Esophagus mucosa (tissue), 1 donor: ENCODE measurements at regions not wholly inside any gene's neighbourhood (a gene's known extent, or its start where the extent isn't known, plus 50 kb on each side); places are given as distances from the start of the nearest gene placed in this dataset.

ENCODE experiments used
- ATAC-seq: fragments of 200-7000 bp; cut with Tn5 transposase; one replicate; pipeline ENCODE4 v1.9.1; 2020
- donor health status: DM: yes; HTN: yes; CAD: no.

DNA sequence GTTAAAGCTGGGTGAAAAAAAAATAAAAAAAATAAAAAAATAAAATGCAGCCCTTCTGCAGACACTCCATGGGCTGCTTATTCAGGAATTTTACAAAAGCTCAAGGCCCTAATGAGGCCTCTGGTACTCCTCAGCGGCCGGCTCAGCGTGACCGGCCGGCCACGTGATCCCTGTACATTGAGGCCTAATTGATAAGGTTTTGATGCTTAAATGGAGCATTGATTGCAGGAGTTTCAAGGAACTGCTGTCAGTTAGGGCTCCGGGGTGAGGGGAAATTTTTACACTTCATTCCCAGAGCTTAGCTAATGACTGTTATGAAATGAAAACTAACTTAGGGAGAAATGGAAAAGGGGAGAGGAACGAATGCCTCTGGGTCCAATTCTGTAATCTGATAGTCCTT, 368.8 kb upstream of the KIRREL3 start:
- no peak for ATAC-seq

DNA sequence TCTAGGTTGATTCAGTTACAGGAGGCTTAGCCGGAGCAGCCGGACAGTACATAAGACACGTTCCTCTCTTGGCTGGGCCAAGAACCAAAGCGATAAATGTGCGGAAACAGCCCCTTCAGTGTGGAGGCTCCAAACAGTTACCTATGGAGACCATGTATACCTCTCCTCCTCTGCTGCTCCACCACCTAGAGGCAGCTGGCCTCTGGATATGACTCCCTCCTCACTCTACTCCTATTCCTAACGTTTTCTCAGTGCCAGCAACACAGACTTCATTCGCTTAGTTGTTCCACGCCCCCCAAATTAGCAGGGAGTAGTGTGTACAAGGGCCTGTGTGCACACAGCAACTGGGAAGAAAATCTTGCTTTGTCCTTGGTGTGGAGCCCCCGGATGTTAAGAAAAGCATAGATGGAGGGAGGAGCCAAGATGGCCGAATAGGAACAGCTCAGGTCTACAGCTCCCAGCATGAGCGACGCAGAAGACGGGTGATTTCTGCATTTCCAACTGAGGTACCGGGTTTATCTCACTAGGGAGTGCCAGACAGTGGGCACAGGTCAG, 362.3 kb upstream of the KIRREL3 start:
- no peak for ATAC-seq

DNA sequence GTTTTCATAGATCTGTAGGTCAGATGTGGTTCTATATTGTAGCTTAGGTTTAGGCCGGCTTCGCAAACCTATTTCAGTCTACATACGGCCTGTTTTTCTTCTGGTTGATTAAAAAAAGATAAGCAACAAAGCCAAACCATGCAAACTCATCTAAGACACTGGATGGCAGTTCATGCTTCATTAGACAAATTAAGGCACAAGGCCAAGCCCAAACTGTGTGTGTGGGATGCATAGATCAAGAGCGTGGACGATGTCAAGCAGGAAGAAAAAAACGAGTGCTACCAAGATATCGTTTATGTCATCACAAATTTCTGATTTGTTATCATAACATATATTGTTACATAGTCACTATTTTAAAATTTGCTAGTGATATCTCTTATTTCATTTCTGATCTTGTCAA, 357.6 kb upstream of the KIRREL3 start:
- ATAC-seq: no peak

DNA sequence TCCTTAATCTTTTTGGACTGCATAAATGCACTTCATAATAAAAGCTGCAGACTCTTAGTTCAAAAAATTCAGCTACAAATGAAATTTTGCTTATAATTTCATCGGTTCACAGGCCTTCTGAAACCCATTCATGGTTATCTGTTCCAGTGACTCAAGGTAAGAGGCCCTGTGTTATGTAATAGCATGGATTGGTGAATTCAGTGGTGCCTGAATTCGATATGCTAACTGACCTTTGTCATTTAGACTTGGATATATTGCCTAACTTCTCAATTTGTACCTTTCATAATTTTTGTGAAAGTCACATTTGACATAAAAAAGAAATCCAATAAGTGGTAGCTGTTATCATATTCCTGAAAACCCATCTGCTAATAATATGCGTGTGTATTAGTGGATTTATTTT, 349.9 kb upstream of the KIRREL3 start:
- no peak for ATAC-seq

DNA sequence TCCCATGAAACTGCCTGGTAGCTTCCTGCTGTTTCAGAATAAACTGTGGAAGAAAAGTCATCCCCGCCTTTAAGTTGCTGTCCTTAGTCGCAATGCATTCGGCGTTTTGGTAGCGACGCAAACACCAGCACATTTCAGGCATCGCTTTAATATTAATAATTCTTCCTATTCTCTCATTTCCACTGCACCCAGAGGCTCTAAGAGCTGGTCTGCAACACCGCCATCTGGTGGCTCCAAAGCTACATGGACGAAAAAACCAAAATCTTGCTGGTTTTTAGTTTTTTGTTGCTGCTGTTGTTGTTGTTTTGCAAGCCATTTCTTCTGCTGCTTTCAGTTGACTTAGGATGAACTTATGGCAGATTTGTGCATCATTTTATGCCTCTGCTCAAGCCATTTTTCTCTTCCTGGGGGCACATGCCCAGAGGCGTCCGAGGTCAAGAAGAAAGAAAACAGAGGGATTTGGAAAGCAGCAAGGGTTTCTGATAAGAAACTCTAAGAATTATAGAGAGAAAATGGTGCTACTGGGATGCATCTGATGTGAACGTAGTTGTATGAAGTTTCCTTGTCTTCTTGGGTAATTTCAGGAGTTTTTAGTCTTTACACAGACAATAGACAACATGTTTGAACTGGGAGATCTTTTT, 345.4 kb upstream of the KIRREL3 start:
- no peak for ATAC-seq

DNA sequence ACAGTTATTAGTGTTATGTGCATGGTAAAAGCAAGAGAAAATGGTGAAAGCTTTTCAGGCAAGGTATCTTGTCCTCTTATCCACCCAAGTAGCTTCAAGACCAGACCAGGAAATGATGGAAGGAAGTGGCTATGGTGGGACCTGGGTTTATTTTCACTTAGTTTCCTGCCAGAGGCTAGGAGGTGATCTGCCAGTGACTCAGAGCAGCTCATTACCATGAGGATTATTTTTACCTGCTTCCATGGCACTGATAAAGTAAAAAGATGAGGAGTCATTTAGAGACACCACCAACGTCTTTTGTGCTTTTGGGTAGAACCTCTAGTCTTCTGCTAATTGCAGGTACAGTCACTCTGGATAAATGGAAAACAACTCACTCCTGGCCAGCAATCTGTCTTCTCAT, 339.9 kb upstream of the KIRREL3 start:
- no peak for ATAC-seq

DNA sequence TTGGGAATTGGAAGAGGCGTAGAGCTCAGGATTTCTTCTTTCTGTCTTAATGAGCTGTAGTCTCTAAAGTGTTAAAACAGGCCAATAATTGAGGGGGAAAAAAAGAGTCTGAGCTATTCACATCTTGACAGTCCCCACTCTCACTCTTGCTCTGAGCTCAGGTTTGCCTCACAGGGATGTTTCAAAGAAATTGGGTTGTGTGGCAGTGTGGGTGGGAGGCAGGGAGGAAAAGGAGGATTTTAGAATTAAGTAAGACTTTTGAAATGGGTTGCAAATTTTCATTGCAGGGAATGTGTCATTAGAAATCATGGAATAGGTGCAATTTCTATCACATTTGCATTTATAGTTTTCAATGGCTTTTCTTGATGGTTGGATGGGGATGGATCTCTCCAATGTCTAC, 338.8 kb upstream of the KIRREL3 start:
- no peak for ATAC-seq

DNA sequence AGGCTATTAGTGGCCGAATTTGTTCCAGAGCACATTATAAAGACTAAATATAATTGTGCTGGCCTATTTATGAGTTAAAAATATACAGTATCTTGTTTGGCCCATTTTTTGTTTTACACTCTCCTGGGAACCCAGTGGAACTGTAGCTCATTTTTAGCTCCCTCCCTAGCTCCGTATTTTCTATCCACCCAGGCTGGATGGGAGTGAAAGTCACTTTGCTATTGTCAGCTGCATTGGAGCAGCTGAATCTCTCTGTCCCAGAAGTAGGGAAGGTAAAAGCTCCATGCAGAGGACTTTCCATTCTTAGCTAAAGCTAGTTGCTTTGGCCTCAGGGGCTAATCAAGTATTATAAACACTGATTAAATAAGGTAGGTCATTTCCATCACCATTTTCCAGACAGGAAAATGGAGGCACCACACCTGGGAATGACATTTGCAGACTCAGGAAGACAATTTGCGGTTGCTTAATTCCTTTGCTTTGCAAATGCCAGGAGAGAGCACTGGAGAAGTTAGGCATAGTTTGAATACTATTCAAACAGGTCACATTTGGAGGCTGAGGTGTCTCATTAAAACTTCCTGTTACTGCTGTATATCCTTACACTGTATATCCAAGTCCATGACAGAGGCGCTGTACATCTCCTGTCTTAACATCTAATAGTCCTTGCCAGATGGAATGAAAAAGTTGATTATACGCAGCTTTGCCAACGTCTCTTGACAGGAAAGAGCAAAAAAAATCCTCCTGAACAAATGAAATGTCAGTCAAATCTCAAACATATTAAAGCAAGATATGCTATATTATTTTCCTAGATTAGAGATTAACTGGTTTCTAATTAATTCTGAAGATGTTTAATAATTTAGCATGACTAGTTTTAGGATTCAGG, 338.1 kb upstream of the KIRREL3 start:
- no peak for ATAC-seq

DNA sequence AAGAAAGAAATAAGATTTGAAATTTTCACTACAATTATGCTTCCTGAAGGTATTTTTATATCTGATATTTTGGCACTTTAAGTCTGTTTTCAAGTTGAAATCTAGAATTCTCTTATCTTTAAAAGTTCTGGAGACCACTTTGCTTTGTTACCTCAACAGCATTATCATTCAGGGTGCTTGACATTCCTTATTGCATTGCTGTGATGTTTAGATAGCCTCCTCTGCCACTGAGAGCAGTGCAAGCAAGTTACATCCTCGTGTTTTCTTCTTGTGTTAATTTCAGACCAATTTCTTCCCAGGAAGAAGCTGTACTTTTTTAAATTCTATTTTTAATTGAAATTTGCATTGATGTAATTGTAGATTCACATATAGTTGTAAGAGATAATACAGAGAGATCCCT, 333.9 kb upstream of the KIRREL3 start:
- no peak for ATAC-seq

DNA sequence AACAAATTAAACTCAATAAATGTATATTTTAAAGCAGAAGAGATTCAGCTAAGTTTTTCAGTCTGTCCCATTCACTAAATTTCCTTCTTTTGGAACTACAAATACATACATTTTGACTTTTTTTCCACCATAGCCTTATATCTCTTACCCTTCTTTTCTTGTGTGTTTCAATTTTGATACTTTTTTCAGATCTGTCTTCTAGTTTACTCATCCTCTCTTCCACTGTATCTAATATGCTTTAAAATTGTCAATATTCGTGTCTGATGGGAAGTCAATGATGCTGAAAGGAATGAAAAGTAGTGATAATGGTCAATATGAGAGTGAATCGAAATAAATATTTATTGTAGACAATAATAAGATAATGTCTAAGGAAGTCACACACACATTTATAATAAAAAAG, 332.3 kb upstream of the KIRREL3 start:
- ATAC-seq: no peak

DNA sequence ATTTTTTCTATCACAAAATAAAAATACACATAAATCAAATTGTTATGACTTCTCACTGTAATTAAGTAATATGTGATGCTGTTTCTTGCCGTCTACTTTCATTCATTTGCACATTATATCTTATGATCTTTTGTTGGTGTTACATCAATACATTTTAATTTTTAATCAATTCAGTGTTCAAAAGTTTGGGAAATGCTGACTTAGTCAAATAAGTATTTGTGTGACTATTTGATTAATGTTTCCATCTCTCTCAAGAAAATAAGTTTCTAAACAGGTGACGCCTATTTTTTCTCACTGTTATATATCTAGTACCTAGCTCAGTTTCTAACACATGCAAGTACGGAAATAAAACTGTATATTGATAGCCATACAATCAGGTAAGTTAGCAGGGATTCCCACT, 329.5 kb upstream of the KIRREL3 start:
- ATAC-seq: no peak

DNA sequence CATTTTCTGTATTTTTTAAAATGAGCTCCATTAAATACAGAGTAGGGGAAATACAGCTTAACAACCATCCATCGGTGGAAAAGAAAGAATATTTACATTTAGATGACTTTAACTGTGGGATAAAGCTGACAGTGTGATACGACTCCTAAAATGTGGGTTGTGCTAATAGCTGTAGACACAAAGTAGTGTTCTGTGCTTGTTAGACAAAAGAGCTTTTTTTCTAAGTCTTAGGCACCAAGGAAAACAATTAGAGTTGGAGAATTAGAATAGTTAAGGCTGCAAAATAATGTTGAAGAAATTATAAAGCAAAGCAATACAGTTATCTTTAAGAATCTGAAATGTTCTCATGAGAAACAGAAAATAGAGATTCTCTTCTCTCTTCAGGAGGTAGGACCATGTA, 307.7 kb upstream of the KIRREL3 start:
- no peak for ATAC-seq

DNA sequence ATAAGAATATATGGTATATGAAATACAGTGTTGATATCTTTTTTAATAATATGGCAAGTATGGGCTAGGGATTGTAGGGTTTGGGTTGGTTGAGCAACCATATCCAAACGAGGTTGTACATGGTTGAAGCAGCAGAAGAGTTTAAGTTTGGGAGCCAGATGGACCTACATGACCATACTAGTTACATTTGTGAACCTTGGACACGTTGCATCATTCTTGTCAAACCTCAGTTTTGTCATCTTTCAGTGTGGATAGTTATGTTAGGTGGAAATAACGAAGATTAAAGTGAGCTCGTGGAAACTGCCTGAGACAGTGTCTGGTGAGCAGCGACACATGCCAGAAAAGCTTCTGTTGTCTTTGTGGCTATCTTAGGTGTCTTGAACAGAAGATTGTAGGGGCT, 307.1 kb upstream of the KIRREL3 start:
- ATAC-seq: no peak

DNA sequence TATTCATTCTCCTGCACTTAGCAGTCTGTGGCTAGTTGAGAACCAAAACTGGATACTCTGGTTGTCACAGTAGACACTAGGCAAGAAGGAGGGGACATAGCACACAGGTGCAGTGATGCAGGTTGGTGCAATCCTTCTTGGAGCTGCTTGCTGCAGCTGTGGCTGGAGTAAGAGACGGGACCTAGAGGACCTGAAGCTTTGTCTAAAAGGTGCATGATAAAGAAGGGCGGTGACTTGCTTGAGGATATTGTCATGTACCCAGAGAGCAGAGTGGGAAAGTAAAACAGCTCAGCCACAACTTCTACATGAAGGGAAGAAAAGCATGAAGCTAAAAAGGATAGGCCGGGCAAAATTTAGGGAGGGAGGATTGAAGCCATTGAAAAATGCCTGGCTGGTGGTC, 304.1 kb upstream of the KIRREL3 start:
- no peak for ATAC-seq

DNA sequence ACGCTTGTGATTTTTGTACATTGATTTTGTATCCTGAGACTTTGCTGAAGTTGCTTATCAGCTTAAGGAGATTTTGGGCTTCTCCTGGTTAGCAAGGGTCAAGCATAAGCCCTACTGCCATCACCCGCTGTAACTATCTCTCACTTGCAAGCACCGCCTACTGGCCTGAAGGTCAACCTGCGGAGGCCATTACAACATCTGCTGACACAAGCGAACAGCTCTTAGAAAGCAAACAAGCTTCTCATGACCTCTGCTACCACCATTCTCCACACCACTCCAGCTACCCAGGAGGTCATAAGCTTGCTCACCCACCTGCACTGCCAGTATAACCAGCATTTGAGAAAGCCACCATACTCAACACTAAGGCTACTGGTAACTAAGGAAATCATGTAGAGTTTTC, 288.4 kb upstream of the KIRREL3 start:
- no peak for ATAC-seq

DNA sequence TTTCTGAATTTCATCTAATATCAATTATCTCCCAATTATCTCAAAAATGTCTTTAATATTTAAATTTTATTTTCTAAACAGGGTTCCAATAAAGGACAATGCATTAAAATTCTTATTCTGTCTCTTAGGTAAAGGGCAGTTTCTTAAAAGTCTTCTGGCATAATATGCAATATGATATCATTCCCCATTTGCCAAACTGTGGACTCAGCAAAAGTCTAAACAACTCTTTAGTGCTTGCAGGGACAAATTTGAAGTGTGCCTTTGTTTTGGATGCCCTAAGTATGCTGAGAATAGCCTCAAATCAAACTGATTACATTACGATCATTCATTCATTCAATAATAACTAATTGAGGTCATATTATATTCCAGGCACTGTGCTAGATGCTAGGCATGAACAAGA, 281.0 kb upstream of the KIRREL3 start:
- ATAC-seq: no peak

DNA sequence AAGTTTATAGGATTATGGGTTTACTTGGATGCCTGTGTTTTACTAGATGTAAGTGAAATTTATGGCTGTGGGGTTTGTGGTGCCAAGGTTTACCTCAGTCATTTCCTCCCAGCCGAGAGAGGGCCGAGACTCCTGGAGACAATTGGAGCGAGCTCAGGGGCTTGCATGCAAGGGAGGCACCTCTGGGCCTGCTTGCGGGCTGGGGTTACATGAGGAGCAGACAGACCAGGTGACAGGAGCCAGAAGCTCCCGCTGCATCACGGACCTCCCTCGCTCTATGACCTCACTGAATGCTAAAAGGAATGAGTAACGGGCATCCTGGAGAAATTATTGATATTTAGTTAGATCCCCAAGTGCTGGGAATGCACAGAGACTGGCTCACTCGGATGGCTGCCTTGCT, 275.2 kb upstream of the KIRREL3 start:
- ATAC-seq: no peak

DNA sequence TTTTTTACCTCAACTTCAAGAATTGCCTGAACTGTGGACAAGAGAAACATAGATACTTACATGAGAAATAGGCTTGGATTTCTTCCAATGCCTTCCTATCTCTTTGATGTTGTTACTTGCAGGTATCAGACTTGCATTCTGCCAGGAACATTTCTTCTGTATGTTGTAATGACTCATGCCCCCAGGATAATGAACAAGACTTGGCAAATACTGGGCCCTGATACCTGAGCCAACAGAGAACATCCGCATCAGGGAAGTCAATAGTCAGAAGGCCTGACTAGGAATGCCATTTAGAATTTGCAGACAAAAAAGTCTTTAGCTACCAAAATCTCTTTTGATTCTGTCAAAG, 273.7 kb upstream of the KIRREL3 start:
- peak; percentile 84 for ATAC-seq

DNA sequence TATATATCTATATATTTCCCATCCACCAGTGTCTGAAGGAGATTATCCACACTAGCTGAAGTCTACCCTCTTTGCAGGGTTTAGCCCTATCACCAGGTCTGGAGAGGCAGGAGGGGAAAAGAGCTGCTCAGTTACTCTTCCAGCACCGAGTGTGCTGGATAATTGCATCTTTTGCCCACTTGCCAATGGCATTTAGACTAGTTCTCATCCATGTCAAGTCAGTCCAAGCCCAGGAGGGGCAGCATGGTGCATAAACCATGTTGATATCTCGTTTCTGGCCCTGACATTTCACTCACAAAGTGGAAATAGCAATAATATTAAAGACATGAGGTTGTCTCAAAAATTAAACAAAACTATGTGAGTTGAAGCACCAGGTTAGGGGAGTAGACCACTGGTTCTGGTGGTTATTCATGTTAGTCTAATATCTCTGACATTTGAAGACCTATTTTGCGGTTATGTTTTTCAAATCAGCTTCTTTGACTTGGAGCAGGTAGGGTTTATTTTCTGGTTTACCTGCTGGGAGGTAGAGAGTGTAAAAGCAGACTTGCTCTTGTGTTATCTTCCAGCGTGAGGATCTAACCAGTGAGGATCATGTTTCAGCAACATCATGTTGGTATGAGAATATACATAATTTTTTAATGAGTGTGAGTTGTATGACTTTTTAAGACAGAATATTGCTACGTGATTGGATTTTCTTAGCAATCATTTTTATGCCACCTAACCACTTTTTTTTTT, 273.2 kb upstream of the KIRREL3 start:
- ATAC-seq: peak; percentile 20

DNA sequence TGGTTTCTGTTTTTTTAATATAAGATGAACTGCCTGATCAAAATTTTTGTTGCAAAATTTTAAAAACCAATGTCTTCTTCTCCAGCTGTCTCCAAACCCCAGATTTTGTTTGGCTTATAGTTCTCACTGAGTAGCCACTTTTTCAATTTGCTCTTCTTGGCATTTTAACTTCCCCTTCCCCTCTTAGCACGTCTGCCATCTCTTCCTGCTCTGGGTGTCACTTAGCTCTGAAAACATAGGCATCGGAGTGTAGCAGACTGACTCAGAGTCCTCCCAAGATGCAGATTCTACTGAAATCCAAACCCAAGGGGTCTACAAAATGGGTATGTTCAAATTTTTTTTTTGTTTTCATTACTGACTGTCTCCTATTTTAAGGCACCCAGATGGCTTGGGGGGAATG, 270.3 kb upstream of the KIRREL3 start:
- no peak for ATAC-seq

DNA sequence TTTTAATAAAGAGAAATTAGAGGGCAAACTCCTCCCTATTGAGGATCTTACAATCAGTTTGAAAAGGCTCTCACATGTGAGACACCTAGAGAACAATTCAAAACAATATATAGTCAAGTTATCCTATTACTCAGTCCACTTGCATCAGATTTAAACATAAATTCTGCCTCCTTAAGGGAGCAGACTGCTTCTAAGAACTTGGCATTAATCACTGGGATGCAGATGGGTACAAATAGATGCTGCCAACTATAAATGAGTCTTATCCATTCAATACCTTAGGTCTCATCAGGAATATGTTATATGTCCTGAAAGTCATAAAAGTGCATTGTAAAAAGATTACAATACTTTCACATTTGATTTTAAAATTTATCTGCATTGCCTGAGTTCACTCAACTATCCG, 269.3 kb upstream of the KIRREL3 start:
- ATAC-seq: no peak

DNA sequence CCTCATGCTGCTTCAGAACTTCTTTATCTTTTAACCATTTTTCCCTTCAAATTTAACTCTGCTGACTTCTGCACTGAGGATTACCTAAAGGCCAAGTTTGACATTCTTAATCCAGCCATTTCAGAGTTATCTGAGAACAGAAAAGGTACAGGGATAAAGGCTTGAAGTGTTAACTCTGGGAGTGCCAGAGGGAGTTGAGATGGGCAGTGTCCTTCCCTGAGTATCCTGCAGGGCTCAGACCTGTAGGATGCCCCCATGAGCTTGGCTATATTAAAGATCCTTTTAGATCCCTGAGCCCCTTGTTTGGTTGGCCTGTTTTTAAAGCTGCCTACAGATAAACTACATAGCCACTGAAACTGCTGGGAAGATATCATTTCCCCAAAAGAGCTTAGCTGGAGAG, 268.4 kb upstream of the KIRREL3 start:
- no peak for ATAC-seq

DNA sequence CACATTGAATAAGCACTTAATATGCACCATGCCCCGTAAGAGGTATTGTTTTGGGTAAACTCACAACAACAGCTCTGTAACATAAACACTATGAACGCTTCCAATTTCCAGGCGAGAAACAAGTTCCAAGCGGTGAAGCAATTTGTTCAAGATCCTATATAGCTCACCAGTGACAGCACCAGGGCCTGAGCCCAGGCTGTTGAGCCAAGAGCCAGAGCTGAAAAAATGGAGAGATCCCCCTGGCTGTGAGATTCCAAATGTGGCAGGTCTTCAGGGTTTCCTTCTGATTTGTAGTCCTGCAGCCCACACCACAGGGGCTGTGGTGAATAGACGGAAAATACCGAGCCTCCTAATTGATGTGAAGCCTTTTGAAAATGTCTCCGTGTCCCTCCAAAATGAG, 268.0 kb upstream of the KIRREL3 start:
- ATAC-seq: no peak

DNA sequence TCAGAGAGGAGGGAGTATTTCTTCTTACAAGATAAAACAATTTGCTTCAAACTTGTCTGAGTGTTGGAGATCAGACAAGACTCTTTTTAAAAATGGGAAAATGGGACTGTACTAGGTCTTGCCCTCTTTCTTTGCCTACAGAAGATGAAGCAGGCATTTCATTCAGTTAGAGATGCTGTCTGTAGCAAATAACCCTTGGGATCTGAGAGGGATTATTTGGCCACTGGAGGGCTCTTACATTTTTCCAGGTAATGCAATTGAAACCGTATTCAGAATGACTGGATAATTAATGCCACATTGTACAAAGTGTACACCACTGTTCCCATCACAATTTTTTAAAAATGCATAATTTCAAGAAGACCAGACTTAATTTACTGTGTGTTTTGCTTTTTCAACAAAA, 258.5 kb upstream of the KIRREL3 start:
- ATAC-seq: no peak
